Mesenchymal stem cell (in vitro differentiated cells and primary cell): ENCODE measurements at regions not wholly inside any gene's neighbourhood (a gene's known extent, or its start where the extent isn't known, plus 50 kb on each side); places are given as distances from the start of the nearest gene placed in this dataset.

ENCODE experiments used
- DNase-seq: peaks from one replicate; pipeline ENCODE4 v3.0.0-alpha.2; 2013
- H2AFZ ChIP-seq: one replicate; pipeline ENCODE4 v1.6.1; 2013; ENCODE audit warnings: low read depth, mild to moderate bottlenecking, control low read depth, inconsistent platforms, low read length, moderate library complexity
- H2AK5ac ChIP-seq: 2 replicates; pipeline ENCODE4 v1.6.1; 2013; ENCODE audit warnings: low read length, moderate library complexity, mild to moderate bottlenecking, inconsistent platforms; ENCODE audit not compliant: severe bottlenecking
- H2BK120ac ChIP-seq: one replicate; pipeline ENCODE4 v1.6.1; 2013; ENCODE audit warnings: low read depth, mild to moderate bottlenecking, inconsistent platforms, low read length, moderate library complexity
- H2BK12ac ChIP-seq, 2 experiments: one replicate each; pipeline ENCODE4 v1.6.1; 2013; ENCODE audit warnings: inconsistent platforms in 2 of 2, low read length in 2 of 2, mild to moderate bottlenecking in 2 of 2, moderate library complexity in 2 of 2, control low read depth in 1 of 2
- H2BK15ac ChIP-seq: one replicate; pipeline ENCODE4 v1.6.1; 2013; ENCODE audit warnings: mild to moderate bottlenecking, low read depth, inconsistent platforms; ENCODE audit not compliant: poor library complexity, severe bottlenecking
- H2BK5ac ChIP-seq: 2 replicates; pipeline ENCODE4 v1.6.1; 2013; ENCODE audit warnings: low read depth, mild to moderate bottlenecking, low read length, control low read depth, inconsistent platforms; ENCODE audit not compliant: poor library complexity, severe bottlenecking
- H3K14ac ChIP-seq, 2 experiments: one replicate each; pipeline ENCODE4 v1.6.1; 2013; ENCODE audit warnings: inconsistent platforms in 2 of 2, low read length in 2 of 2, control low read depth in 1 of 2, mild to moderate bottlenecking in 1 of 2, moderate library complexity in 1 of 2
- H3K18ac ChIP-seq, 2 experiments: one replicate each; pipeline ENCODE4 v1.6.1; 2013; ENCODE audit warnings: inconsistent platforms in 2 of 2, low read length in 2 of 2, control low read depth in 1 of 2, low read depth in 1 of 2, mild to moderate bottlenecking in 1 of 2
- H3K23ac ChIP-seq, 2 experiments: one replicate each; pipeline ENCODE4 v1.6.1; 2013; ENCODE audit warnings: inconsistent platforms in 2 of 2, low read length in 2 of 2, mild to moderate bottlenecking in 2 of 2, moderate library complexity in 2 of 2, control low read depth in 1 of 2
- H3K27ac ChIP-seq: 2 replicates; pipeline ENCODE4 v1.5.1; 2013; ENCODE audit warnings: mild to moderate bottlenecking, moderate library complexity, low read length, control low read depth, inconsistent platforms; ENCODE audit not compliant: poor library complexity, severe bottlenecking
- H3K27me3 ChIP-seq, 2 experiments: 2 replicates each; pipeline versions ENCODE4 v1.6.1 to v1.7.0; 2013; ENCODE audit warnings: low read length in 2 of 2, mild to moderate bottlenecking in 2 of 2, moderate library complexity in 2 of 2, control low read depth in 1 of 2, inconsistent platforms in 1 of 2; ENCODE audit not compliant: control insufficient read depth in 1 of 2, insufficient read depth in 1 of 2
- H3K36me3 ChIP-seq, 2 experiments: 2 replicates each; pipeline versions ENCODE4 v1.6.1 to v1.7.0; 2013; ENCODE audit warnings: low read length in 2 of 2, control low read depth in 1 of 2, inconsistent platforms in 1 of 2, low read depth in 1 of 2, mild to moderate bottlenecking in 1 of 2; ENCODE audit not compliant: insufficient read depth in 2 of 2, control insufficient read depth in 1 of 2
- H3K4ac ChIP-seq, 2 experiments: one replicate each; pipeline ENCODE4 v1.6.1; 2013; ENCODE audit warnings: inconsistent platforms in 2 of 2, low read length in 2 of 2, mild to moderate bottlenecking in 2 of 2, moderate library complexity in 2 of 2, control low read depth in 1 of 2, low read depth in 1 of 2
- H3K4me1 ChIP-seq: 2 replicates; pipeline ENCODE4 v1.6.1; 2013; ENCODE audit warnings: low read depth, low read length, control low read depth; ENCODE audit not compliant: control insufficient read depth, insufficient read depth
- H3K4me2 ChIP-seq: 2 replicates; pipeline ENCODE4 v1.6.1; 2013; ENCODE audit warnings: low read length, mild to moderate bottlenecking, inconsistent platforms; ENCODE audit not compliant: poor library complexity, severe bottlenecking
- H3K4me3 ChIP-seq, 2 experiments: 2 replicates each; pipeline versions ENCODE4 v1.5.1 to v1.7.0; 2013; ENCODE audit warnings: low read length in 2 of 2, mild to moderate bottlenecking in 2 of 2, control low read depth in 1 of 2, low read depth in 1 of 2; ENCODE audit not compliant: insufficient read depth in 1 of 2
- H3K79me1 ChIP-seq: replicated peaks from 2 replicates; pipeline ENCODE4 v1.6.1; 2013; ENCODE audit warnings: mild to moderate bottlenecking, control low read depth, low read length, inconsistent platforms; ENCODE audit not compliant: poor library complexity, severe bottlenecking
- H3K9ac ChIP-seq: 2 replicates; pipeline ENCODE4 v1.7.0; 2013; ENCODE audit warnings: mild to moderate bottlenecking, low read length, moderate library complexity
- H3K9me3 ChIP-seq: 2 replicates; pipeline ENCODE4 v1.7.0; 2013; ENCODE audit warnings: mild to moderate bottlenecking, low read length; ENCODE audit not compliant: control insufficient read depth
- H4K8ac ChIP-seq: one replicate; pipeline ENCODE4 v1.6.1; 2013; ENCODE audit warnings: inconsistent platforms, mild to moderate bottlenecking, low read length, moderate library complexity
- H4K91ac ChIP-seq: one replicate; pipeline ENCODE4 v1.6.1; 2013; ENCODE audit warnings: mild to moderate bottlenecking, low read length, inconsistent platforms
- WGBS: methylation state at CpG from one replicate; pipeline ENCODE4 v1.1.7; 2013; ENCODE audit warnings: mixed read lengths; 5-methylcytosine and 5-hydroxymethylcytosine counted together

- H4K91ac ChIP-seq, result no peak overlapping the region
- no peak overlapping the region for H4K8ac ChIP-seq
- H3K27ac ChIP-seq, result no peak overlapping the region
- H3K4me3 ChIP-seq, result no peak overlapping the region
- H3K9ac ChIP-seq, result no peak overlapping the region
- H3K14ac ChIP-seq, result no peak overlapping the region
- H2AFZ ChIP-seq, result no peak overlapping the region
- no peaks in the 10 kb centered on the region for H3K9me3 ChIP-seq
- no peak overlapping the region for H3K4ac ChIP-seq
- DNase-seq, result no peak
- H3K23ac ChIP-seq, result no peak overlapping the region
- no peak overlapping the region for H2BK5ac ChIP-seq
- WGBS, result no CpG with 5 or more reads among the region's 2 CpGs
- no peak overlapping the region for H2AK5ac ChIP-seq
- H3K79me1 ChIP-seq, result no peaks in the 10 kb centered on the region
- H3K18ac ChIP-seq, result no peak overlapping the region
- H3K4me1 ChIP-seq, result no peaks in the 10 kb centered on the region
- H3K27me3 ChIP-seq, result no peaks in the 10 kb centered on the region
- no peak overlapping the region for H2BK15ac ChIP-seq
- H3K36me3 ChIP-seq, result no peaks in the 10 kb centered on the region
- no peak overlapping the region for H2BK12ac ChIP-seq
- H3K4me2 ChIP-seq, result no peak overlapping the region
- H2BK120ac ChIP-seq, result no peak overlapping the region
Observed at GRCh38 chr4:130023088-130023487, 927.1 kb downstream of the C4orf33 start.

DNA sequence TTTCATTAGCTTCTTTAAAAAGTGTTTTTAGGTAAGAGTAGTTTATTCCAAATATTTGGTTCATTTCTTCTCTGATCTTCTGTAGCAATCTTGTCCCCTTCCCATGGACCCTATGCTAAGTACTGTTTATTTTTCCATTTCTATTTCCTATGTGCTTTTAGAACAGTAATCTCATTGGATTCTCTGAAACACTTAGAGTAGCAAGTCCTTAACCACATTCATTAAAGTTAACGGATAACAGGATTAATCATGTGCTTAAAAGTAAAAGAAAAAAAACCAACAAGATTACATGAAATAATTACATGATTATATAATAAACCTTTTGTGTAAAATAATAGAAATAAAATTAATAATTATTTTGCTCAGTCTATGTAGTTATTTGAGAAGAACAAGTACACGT is 929.7 kb downstream of the C4orf33 start:
- Histone ChIP-seq H3K14ac (no peak overlapping the region), H2BK12ac (no peak overlapping the region), H3K4me3 (no peak overlapping the region), H3K18ac (no peak overlapping the region), H3K9ac (no peak overlapping the region), H4K8ac (no peak overlapping the region), H3K27ac (no peak overlapping the region), H2BK5ac (no peak overlapping the region), H2BK15ac (no peak overlapping the region), H3K79me1 (no peaks in the 10 kb centered on the region), H2AK5ac (no peak overlapping the region), H3K36me3 (no peaks in the 10 kb centered on the region), H2AFZ (no peak overlapping the region), H3K23ac (no peak overlapping the region), H4K91ac (no peak overlapping the region), H3K4ac (no peak overlapping the region), H3K27me3 (no peaks in the 10 kb centered on the region), H3K4me2 (no peak overlapping the region), H3K9me3 (no peaks in the 10 kb centered on the region), H3K4me1 (no peaks in the 10 kb centered on the region), H2BK120ac (no peak overlapping the region)
- DNase-seq, result no peak
- no CpG with 5 or more reads among the region's 2 CpGs for WGBS

DNA sequence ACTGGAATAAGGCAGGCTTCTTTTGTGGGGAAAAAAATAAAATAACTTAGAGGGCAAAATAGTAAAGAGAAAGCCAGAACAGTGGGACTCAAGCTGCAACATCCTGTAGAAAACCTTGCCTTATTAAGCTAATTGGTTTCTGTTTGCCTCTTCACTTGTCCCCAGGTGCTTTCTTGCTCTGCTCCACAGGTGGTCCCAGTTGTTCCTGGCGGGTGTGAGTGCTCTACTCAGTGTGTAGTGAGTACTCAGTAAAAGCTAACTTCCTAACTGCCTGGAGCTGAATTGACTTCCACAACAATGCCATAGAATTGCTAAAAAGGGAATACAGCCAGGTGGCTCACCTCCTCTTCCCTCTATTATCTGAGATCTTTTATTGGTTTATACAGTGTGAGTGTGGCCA is 930.2 kb downstream of the C4orf33 start:
- no peak for DNase-seq
- Histone ChIP-seq H2BK15ac (no peak overlapping the region), H3K9me3 (no peaks in the 10 kb centered on the region), H3K27me3 (no peaks in the 10 kb centered on the region), H2BK120ac (no peak overlapping the region), H3K79me1 (no peaks in the 10 kb centered on the region), H3K4me1 (no peaks in the 10 kb centered on the region), H2AK5ac (no peak overlapping the region), H3K18ac (no peak overlapping the region), H3K23ac (no peak overlapping the region), H3K9ac (no peak overlapping the region), H3K4me2 (no peak overlapping the region), H3K4me3 (no peak overlapping the region), H4K91ac (no peak overlapping the region), H2BK12ac (no peak overlapping the region), H3K36me3 (no peaks in the 10 kb centered on the region), H4K8ac (no peak overlapping the region), H3K4ac (no peak overlapping the region), H2AFZ (no peak overlapping the region), H2BK5ac (no peak overlapping the region), H3K27ac (no peak overlapping the region), H3K14ac (no peak overlapping the region)
- WGBS, result 22% methylated on average over 1 of the region's 1 CpG

DNA sequence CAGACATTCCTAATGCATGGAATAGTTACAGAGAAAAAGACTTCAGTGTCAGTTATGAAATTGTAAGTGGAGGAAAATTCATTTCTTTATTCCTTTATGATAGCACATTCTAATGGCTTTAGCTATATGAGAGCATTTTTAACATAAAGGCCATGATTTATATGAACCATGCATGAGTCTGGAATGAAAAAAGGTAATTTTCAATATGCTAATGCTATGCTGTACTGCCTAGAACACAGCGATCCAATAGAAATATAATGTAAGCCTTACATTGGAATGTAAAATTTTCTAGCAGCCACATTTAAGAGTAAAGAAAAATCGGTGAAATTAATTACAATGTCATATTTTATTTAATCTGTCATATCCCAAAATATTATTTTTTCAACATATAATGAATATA is 932.0 kb downstream of the C4orf33 start:
- Histone ChIP-seq H3K4me2 (no peak overlapping the region), H3K9me3 (no peaks in the 10 kb centered on the region), H4K91ac (no peak overlapping the region), H2BK120ac (no peak overlapping the region), H2BK12ac (no peak overlapping the region), H3K4me3 (no peak overlapping the region), H4K8ac (no peak overlapping the region), H3K4ac (no peak overlapping the region), H3K14ac (no peak overlapping the region), H2BK5ac (no peak overlapping the region), H3K36me3 (no peaks in the 10 kb centered on the region), H3K18ac (no peak overlapping the region), H2AK5ac (no peak overlapping the region), H2BK15ac (no peak overlapping the region), H3K79me1 (no peaks in the 10 kb centered on the region), H2AFZ (no peak overlapping the region), H3K23ac (no peak overlapping the region), H3K27me3 (no peaks in the 10 kb centered on the region), H3K4me1 (no peaks in the 10 kb centered on the region), H3K27ac (no peak overlapping the region), H3K9ac (no peak overlapping the region)
- DNase-seq, result no peak
- 86% methylated on average over 1 of the region's 2 CpGs for WGBS
